Heart left ventricle (tissue), 13 donors: ENCODE measurements at regions not wholly inside any gene's neighbourhood (a gene's known extent, or its start where the extent isn't known, plus 50 kb on each side); places are given as distances from the start of the nearest gene placed in this dataset.

ENCODE experiments used
- POLR2A ChIP-seq, 2 donors: fragments of 450-650 bp; IDR thresholded peaks; one replicate each; pipeline ENCODE4 v1.6.1; 2017; ENCODE audit warnings: antibody characterized with exemption in 2 of 2, mild to moderate bottlenecking in 2 of 2, moderate library complexity in 2 of 2
- TF ChIP-seq, protein P1 (sequence below), 12 donors: fragments of 200-600 bp; sonication (generic) in 4 of 12; IDR thresholded peaks; one replicate each; pipeline versions ENCODE4 v1.5.0 to v1.8.0; 2018 to 2022; ENCODE audit warnings: antibody characterized with exemption in 12 of 12, mild to moderate bottlenecking in 5 of 12
- donor health status: ischemic (EF 13 %, LVEDD 7.1; RV severe dilation, severe dysfunction).
- donor health status: DM: no; HTN: yes; CAD: no.
- donor health status: DM: no; HTN: no; CAD: no.
- donor health status: ischemic (EF 25% LVEDD 6.9; RV normal size, moderate dysfunction).
- donor health status: ischemic (EF 25% LVEDD 5.7; RV mildly dilated, moderate dysfunction).
- donor health status: ischemic (EF 35%, LVEDD 5.7; RV mildly dilated, moderate dysfunction).
- donor health status: nonischemic (EF 11% LVEDD 7.7; RV severe dilation, severe dysfunction).
- donor health status: DM: yes; HTN: yes; CAD: no.
- donor health status: PGD.
- donor health status: ischemic (EF 29% LVEDD 5.4; RV normal size, mild dysfunction).
- donor health status: nonischemic (EF 23%, LVEDD 6.1; RV moderate dilation, normal function).

DNA sequence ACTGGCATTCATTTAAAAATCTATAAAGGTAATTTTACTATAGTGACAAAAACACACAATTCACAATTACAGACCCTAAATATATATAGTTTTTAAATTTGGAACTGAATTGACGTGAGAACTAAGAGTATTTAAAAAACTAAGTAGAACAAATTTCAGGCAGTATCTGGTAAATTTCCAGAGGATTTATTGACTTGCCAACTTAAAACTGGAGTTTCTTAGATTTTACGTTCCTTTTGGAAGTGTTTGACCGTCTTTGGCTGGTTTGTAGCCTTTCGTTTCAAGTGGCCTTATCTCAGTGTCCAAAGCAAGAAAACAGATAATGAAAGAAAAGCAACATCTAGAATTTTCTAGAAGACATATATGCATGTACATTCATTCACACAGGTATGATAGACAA lies 234.4 kb upstream of the VLDLR start:
- TF ChIP-seq, protein P1, sequence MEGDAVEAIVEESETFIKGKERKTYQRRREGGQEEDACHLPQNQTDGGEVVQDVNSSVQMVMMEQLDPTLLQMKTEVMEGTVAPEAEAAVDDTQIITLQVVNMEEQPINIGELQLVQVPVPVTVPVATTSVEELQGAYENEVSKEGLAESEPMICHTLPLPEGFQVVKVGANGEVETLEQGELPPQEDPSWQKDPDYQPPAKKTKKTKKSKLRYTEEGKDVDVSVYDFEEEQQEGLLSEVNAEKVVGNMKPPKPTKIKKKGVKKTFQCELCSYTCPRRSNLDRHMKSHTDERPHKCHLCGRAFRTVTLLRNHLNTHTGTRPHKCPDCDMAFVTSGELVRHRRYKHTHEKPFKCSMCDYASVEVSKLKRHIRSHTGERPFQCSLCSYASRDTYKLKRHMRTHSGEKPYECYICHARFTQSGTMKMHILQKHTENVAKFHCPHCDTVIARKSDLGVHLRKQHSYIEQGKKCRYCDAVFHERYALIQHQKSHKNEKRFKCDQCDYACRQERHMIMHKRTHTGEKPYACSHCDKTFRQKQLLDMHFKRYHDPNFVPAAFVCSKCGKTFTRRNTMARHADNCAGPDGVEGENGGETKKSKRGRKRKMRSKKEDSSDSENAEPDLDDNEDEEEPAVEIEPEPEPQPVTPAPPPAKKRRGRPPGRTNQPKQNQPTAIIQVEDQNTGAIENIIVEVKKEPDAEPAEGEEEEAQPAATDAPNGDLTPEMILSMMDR (IDR thresholded peaks at IDR 0.05): no peak
- TF ChIP-seq POLR2A (IDR thresholded peaks at IDR 0.05): no peak
